ENCODE measurements at regions not wholly inside any gene's neighbourhood (a gene's known extent, or its start where the extent isn't known, plus 50 kb on each side); places are given as distances from the start of the nearest gene placed in this dataset.

DNA sequence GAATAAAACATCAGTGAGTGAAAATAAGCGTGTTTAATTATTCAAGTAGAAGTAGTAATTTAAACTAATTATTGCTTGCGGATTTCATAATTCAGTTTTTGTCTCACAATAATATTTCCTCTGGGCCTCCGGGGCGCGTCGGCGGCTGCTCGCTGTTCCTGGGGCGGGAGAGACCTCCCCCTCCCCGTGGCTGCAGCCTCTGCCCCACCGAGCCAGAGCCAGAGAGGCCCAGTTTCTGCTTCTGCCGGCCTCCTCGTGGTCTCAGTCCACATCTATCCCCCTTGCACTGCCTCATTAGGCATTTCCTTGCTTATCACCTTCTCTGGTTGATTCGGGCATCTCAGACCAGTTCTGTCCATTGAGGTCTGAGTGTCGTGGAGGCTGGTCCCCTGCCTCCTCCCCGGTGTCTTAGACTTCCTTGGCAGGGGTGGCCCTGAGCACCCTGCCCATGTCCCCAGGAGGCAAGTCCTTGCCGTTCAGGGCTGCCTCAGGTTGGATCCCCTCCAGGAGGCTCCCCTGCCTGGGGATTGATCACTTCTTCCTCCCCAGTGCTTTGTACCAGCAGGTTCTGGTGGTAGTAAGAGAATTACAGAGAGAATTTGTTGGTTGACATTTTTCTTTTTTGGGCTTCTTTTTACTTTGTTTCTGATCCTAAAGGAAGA is 78.0 kb downstream of the SLC25A47 start (continued):
- TF ChIP-seq, protein P1, sequence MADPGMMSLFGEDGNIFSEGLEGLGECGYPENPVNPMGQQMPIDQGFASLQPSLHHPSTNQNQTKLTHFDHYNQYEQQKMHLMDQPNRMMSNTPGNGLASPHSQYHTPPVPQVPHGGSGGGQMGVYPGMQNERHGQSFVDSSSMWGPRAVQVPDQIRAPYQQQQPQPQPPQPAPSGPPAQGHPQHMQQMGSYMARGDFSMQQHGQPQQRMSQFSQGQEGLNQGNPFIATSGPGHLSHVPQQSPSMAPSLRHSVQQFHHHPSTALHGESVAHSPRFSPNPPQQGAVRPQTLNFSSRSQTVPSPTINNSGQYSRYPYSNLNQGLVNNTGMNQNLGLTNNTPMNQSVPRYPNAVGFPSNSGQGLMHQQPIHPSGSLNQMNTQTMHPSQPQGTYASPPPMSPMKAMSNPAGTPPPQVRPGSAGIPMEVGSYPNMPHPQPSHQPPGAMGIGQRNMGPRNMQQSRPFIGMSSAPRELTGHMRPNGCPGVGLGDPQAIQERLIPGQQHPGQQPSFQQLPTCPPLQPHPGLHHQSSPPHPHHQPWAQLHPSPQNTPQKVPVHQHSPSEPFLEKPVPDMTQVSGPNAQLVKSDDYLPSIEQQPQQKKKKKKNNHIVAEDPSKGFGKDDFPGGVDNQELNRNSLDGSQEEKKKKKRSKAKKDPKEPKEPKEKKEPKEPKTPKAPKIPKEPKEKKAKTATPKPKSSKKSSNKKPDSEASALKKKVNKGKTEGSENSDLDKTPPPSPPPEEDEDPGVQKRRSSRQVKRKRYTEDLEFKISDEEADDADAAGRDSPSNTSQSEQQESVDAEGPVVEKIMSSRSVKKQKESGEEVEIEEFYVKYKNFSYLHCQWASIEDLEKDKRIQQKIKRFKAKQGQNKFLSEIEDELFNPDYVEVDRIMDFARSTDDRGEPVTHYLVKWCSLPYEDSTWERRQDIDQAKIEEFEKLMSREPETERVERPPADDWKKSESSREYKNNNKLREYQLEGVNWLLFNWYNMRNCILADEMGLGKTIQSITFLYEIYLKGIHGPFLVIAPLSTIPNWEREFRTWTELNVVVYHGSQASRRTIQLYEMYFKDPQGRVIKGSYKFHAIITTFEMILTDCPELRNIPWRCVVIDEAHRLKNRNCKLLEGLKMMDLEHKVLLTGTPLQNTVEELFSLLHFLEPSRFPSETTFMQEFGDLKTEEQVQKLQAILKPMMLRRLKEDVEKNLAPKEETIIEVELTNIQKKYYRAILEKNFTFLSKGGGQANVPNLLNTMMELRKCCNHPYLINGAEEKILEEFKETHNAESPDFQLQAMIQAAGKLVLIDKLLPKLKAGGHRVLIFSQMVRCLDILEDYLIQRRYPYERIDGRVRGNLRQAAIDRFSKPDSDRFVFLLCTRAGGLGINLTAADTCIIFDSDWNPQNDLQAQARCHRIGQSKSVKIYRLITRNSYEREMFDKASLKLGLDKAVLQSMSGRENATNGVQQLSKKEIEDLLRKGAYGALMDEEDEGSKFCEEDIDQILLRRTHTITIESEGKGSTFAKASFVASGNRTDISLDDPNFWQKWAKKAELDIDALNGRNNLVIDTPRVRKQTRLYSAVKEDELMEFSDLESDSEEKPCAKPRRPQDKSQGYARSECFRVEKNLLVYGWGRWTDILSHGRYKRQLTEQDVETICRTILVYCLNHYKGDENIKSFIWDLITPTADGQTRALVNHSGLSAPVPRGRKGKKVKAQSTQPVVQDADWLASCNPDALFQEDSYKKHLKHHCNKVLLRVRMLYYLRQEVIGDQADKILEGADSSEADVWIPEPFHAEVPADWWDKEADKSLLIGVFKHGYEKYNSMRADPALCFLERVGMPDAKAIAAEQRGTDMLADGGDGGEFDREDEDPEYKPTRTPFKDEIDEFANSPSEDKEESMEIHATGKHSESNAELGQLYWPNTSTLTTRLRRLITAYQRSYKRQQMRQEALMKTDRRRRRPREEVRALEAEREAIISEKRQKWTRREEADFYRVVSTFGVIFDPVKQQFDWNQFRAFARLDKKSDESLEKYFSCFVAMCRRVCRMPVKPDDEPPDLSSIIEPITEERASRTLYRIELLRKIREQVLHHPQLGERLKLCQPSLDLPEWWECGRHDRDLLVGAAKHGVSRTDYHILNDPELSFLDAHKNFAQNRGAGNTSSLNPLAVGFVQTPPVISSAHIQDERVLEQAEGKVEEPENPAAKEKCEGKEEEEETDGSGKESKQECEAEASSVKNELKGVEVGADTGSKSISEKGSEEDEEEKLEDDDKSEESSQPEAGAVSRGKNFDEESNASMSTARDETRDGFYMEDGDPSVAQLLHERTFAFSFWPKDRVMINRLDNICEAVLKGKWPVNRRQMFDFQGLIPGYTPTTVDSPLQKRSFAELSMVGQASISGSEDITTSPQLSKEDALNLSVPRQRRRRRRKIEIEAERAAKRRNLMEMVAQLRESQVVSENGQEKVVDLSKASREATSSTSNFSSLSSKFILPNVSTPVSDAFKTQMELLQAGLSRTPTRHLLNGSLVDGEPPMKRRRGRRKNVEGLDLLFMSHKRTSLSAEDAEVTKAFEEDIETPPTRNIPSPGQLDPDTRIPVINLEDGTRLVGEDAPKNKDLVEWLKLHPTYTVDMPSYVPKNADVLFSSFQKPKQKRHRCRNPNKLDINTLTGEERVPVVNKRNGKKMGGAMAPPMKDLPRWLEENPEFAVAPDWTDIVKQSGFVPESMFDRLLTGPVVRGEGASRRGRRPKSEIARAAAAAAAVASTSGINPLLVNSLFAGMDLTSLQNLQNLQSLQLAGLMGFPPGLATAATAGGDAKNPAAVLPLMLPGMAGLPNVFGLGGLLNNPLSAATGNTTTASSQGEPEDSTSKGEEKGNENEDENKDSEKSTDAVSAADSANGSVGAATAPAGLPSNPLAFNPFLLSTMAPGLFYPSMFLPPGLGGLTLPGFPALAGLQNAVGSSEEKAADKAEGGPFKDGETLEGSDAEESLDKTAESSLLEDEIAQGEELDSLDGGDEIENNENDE (IDR thresholded peaks at IDR 0.05; ENCODE audit: insufficient replicate concordance, low read length), result no peak
- TF ChIP-seq FOSL1 (IDR thresholded peaks at IDR 0.05; ENCODE audit: insufficient read depth, low read depth, low read length), result no peak
- TF ChIP-seq CHD2 (IDR thresholded peaks at IDR 0.05; ENCODE audit: low read length), result no peak
- TF ChIP-seq TAF1 (IDR thresholded peaks at IDR 0.05; ENCODE audit: low read depth, low read length), result no peak
- no peak for TF ChIP-seq RAD21 (IDR thresholded peaks at IDR 0.05 in 1 of 2, conservative IDR thresholded peaks at IDR 0.05 in 1 of 2; ENCODE audit: low read depth in 2 of 2, low read length in 2 of 2)
- TF ChIP-seq SIN3A (conservative IDR thresholded peaks at IDR 0.05 in 1 of 2, IDR thresholded peaks at IDR 0.05 in 1 of 2; ENCODE audit: low read depth in 1 of 2, low read length in 2 of 2), result no peak
- no peak for TF ChIP-seq NANOG (IDR thresholded peaks at IDR 0.05; ENCODE audit: insufficient read depth, low read depth, low read length, poor library complexity, severe bottlenecking)
- no peak for TF ChIP-seq GTF2F1 (IDR thresholded peaks at IDR 0.05; ENCODE audit: borderline replicate concordance, low read depth, low read length)
- TF ChIP-seq SP4 (IDR thresholded peaks at IDR 0.05; ENCODE audit: low read length), result no peak
- no peak for TF ChIP-seq CBX8 (IDR thresholded peaks at IDR 0.05; ENCODE audit: borderline replicate concordance, low read depth, low read length)
- no peak for TF ChIP-seq YY1 (IDR thresholded peaks at IDR 0.05; ENCODE audit: low read depth, low read length)

All from H1 (cell line).